RWPE2 (cell line): ENCODE measurements at regions not wholly inside any gene's neighbourhood (a gene's known extent, or its start where the extent isn't known, plus 50 kb on each side); places are given as distances from the start of the nearest gene placed in this dataset.

ENCODE experiments used
- ATAC-seq: fragments of 200-7000 bp; cut with Tn5 transposase; 3 replicates; pipeline ENCODE4 v1.9.1; 2021; ENCODE audit warnings: low read depth
- DNase-seq: peaks from one replicate; pipeline ENCODE4 v3.0.0-alpha.2; 2020; ENCODE audit warnings: low spot score
- H3K27ac ChIP-seq: fragments of 450-650 bp; 2 replicates; pipeline ENCODE4 v1.5.1; 2017; ENCODE audit warnings: mild to moderate bottlenecking; ENCODE audit not compliant: poor library complexity, severe bottlenecking
- H3K27me3 ChIP-seq: fragments of 250-450 bp; sonication (Bioruptor Pico); 2 replicates; pipeline ENCODE4 v1.5.1; 2021; ENCODE audit warnings: mild to moderate bottlenecking, moderate library complexity; ENCODE audit not compliant: insufficient read depth, poor library complexity, severe bottlenecking
- H3K36me3 ChIP-seq: fragments of 250-450 bp; sonication (Bioruptor Pico); 2 replicates; pipeline ENCODE4 v1.5.1; 2020; ENCODE audit warnings: low read depth, mild to moderate bottlenecking, moderate library complexity
- H3K4me1 ChIP-seq: fragments of 250-450 bp; sonication (Bioruptor Pico); 2 replicates; pipeline ENCODE4 v1.5.1; 2021; ENCODE audit warnings: mild to moderate bottlenecking, moderate library complexity; ENCODE audit not compliant: insufficient read depth, poor library complexity, severe bottlenecking
- H3K4me3 ChIP-seq: fragments of 250-450 bp; sonication (Bioruptor Pico); 2 replicates; pipeline ENCODE4 v1.5.1; 2021; ENCODE audit warnings: mild to moderate bottlenecking, moderate library complexity; ENCODE audit not compliant: severe bottlenecking
- H3K9me3 ChIP-seq: fragments of 250-450 bp; sonication (Bioruptor Pico); 2 replicates; pipeline ENCODE4 v1.5.1; 2021; ENCODE audit warnings: mild to moderate bottlenecking, moderate library complexity; ENCODE audit not compliant: severe bottlenecking
- TF ChIP-seq, protein P1 (sequence below): fragments of 450-650 bp; IDR thresholded peaks from one replicate; pipeline ENCODE4 v1.5.1; 2017; ENCODE audit warnings: mild to moderate bottlenecking, moderate library complexity; ENCODE audit not compliant: poor library complexity, severe bottlenecking

DNA sequence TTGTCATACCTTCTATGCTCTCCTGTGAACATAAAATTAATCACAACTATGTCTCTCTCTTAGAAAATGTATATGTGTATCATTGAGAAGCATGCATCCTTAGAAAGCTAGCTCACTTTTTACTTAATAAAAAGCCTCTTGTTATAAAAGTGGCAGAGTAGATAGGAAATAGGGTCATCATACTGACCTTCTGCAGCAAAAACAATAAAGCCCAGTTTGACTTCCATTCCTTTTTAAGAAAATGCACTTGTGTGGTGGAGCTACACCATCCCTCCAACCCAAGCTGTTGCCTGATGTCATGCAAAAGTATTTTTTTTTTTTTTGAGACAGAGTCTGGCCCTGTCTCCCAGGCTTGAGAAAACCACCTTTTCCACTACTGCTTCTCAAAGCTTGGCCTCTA is 393.3 kb downstream of the LIG4 start:
- H3K27me3 ChIP-seq = no peaks in the 10 kb centered on the region
- ATAC-seq = no peak
- H3K9me3 ChIP-seq = no peaks in the 10 kb centered on the region
- DNase-seq = no peak
- no peaks in the 10 kb centered on the region for H3K4me1 ChIP-seq
- H3K36me3 ChIP-seq = no peaks in the 10 kb centered on the region
- H3K4me3 ChIP-seq = no peak overlapping the region
- no peak overlapping the region for H3K27ac ChIP-seq
- TF ChIP-seq, protein P1, sequence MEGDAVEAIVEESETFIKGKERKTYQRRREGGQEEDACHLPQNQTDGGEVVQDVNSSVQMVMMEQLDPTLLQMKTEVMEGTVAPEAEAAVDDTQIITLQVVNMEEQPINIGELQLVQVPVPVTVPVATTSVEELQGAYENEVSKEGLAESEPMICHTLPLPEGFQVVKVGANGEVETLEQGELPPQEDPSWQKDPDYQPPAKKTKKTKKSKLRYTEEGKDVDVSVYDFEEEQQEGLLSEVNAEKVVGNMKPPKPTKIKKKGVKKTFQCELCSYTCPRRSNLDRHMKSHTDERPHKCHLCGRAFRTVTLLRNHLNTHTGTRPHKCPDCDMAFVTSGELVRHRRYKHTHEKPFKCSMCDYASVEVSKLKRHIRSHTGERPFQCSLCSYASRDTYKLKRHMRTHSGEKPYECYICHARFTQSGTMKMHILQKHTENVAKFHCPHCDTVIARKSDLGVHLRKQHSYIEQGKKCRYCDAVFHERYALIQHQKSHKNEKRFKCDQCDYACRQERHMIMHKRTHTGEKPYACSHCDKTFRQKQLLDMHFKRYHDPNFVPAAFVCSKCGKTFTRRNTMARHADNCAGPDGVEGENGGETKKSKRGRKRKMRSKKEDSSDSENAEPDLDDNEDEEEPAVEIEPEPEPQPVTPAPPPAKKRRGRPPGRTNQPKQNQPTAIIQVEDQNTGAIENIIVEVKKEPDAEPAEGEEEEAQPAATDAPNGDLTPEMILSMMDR = no peak

DNA sequence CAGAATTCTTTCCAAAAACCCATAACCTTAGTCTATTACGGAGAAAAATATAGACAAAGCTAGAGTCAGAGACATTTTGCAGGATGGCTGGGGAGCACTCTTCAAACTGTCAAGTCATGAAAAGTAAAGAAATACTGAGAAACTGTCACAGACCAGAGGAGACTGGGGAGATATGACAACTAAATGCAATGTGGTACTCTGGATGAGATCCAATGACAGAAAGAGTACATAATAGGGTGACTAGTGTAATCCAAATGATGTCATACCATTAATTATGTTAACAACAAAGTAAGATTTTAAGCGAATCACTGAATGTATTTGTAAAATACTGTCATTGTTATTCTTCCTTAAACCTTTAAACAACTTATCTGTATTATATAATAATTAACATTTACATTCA is 393.8 kb downstream of the LIG4 start:
- TF ChIP-seq, protein P1 = no peak
- H3K9me3 ChIP-seq = no peaks in the 10 kb centered on the region

DNA sequence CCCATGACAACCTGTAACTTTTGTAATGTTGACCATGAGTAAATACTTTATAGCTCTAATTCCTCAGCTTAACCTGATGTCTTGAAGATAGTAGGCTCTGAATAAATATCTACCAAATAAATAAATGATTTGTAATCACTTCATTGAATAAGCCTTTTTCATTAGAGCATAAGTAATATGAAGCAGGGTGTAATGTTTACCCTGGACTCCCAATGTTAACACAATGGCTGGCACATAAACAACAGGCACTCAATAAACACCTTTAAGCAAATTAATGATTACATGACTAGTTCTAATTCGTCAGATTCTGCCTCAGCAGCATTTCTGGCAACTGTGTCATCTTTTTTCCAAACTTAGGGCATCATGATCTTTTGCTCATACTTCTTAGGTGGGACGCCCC is 396.3 kb downstream of the LIG4 start:
- Histone ChIP-seq H3K9me3 (no peaks in the 10 kb centered on the region), H3K27me3 (no peaks in the 10 kb centered on the region), H3K36me3 (no peaks in the 10 kb centered on the region), H3K4me1 (no peaks in the 10 kb centered on the region), H3K4me3 (no peak overlapping the region), H3K27ac (no peak overlapping the region)
- DNase-seq = no peak
- no peak for ATAC-seq
- TF ChIP-seq, protein P1 = no peak

More for the DNA sequence above, 393.8 kb downstream of the LIG4 start:
- Histone ChIP-seq H3K36me3 (no peaks in the 10 kb centered on the region), H3K4me1 (no peaks in the 10 kb centered on the region), H3K27ac (no peak overlapping the region), H3K4me3 (no peak overlapping the region), H3K27me3 (no peaks in the 10 kb centered on the region)
- DNase-seq (no peak), ATAC-seq (no peak)

DNA sequence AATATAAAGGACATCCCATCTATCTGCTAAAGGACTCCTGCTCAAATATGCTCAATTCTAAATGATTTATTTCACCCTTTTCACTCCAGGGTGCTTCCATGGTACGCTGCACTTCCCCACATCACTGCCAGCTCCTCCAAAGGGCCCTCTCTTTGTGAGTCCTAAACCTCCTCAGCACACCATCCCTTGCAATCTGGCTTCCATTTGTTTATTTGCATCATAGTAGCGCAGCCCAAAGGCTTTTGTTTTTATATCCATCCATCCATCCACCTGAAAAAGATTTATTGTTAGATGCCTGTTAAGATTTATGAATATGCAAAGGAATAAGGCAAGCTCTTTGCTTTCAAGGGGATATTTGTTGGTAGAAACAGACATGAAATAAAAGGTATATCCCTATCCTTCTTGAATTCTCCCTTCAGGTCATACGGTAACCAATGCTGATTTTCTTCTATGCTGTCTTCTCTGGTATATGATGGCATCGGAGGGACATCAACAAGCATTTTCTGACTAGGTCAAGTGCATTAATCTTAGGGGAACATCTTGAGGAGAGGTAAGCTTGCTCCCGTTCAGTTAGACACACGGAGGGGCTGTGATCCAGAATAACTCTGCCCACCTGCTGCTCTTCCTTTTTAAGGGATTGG is 397.6 kb downstream of the LIG4 start:
- H3K36me3 ChIP-seq = no peaks in the 10 kb centered on the region
- H3K4me3 ChIP-seq = no peak overlapping the region
- TF ChIP-seq, protein P1 = no peak
- no peaks in the 10 kb centered on the region for H3K9me3 ChIP-seq
- no peaks in the 10 kb centered on the region for H3K27me3 ChIP-seq
- no peaks in the 10 kb centered on the region for H3K4me1 ChIP-seq
- DNase-seq = no peak
- no peak overlapping the region for H3K27ac ChIP-seq
- ATAC-seq = no peak

DNA sequence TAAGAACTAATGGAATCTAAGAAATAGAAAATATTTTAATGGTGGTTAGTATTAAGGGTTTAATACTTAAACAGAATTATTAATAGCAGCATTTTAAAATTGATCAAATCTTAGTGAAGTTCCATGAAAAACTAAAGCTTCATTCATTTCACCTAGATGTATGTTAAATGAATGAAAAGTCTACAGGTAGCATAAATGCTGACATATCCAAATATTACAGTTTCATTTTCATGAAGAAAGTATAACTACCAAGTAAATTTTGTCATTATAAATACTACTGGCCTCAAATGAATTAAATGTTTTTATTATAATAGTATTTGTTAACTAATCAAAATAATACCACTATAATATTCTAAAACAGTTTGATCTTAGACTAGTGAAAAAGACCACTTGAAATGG is 403.3 kb downstream of the LIG4 start:
- no peak for ATAC-seq
- no peaks in the 10 kb centered on the region for H3K4me1 ChIP-seq
- no peaks in the 10 kb centered on the region for H3K9me3 ChIP-seq
- no peak for DNase-seq
- no peak overlapping the region for H3K4me3 ChIP-seq
- TF ChIP-seq, protein P1 = no peak
- peaks cover 10% of the 10 kb centered on the region for H3K27me3 ChIP-seq
- H3K36me3 ChIP-seq = no peaks in the 10 kb centered on the region
- H3K27ac ChIP-seq = no peak overlapping the region
